ENCODE measurements at regions not wholly inside any gene's neighbourhood (a gene's known extent, or its start where the extent isn't known, plus 50 kb on each side); places are given as distances from the start of the nearest gene placed in this dataset.

DNA sequence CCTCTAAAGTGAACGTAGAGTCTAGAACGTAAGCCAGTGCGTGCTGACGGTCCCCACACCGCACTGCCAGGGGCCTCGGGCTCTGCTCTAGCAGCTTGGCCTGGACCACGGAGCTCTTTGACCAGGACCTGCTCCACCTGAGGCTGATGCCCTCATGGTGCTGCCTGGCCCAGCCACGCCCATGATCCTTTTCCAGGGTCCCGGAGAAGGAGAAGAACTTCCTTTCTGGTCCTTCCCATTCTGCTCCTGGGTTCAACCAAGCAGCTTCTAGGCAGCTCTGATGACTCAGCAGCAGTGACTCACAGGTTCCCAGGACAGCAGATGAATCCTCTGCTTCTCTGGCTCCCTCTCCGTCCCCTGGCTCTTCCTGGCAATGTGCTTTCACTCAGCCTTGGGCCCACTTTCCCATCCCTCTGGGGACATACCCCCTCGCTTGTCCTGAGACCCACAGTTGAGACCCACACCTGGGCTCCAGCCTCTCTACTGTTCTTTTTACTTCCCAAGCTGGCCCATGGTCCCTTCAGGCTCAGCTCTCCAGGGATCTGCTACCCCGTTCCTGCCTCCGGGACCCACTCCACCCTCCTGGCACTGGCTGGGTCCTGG lies 246.3 kb upstream of the RAB4A start:
- Histone ChIP-seq H3K27me3 (no peaks in the 10 kb centered on the region), H3K36me3 (no peaks in the 10 kb centered on the region), H3K9me3 (replicated peaks) (no peaks in the 10 kb centered on the region), H3K27ac (no peak overlapping the region), H3K4me1 (peaks cover 22% of the 10 kb centered on the region), H3K4me3 (no peak overlapping the region)
- peak; percentile 44 to 54 for DNase-seq

DNA sequence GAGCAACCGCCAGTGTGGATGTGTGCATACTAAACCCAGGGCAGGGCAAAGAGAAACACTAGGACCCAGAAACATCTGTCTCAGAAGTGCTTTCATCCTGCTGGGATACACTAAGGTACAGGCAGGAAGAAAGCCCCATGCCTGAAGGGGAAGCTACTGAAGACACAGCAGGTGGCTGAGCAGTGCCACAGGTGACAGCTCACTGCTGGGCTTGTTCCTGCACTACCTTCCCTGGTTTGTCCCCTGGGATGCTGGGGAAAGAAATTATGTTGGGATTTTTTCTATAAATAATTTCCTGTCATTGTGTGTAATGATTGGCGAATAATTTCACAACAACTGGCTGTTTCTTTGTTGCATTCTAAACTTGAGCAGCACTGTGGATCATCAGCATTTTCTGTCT lies 245.3 kb upstream of the RAB4A start:
- H3K27me3 ChIP-seq, result no peaks in the 10 kb centered on the region

GRCh38 chr1:229027158-229027557 lies 243.8 kb upstream of the RAB4A start:
- Histone ChIP-seq H3K36me3 (no peaks in the 10 kb centered on the region), H3K27ac (no peak overlapping the region), H3K4me3 (no peak overlapping the region), H3K27me3 (no peaks in the 10 kb centered on the region), H3K9me3 (replicated peaks) (no peaks in the 10 kb centered on the region), H3K4me1 (peaks cover 20% of the 10 kb centered on the region)
- no peak for DNase-seq

More for the DNA sequence above, 245.3 kb upstream of the RAB4A start:
- Histone ChIP-seq H3K4me3 (no peak overlapping the region), H3K36me3 (no peaks in the 10 kb centered on the region), H3K4me1 (peaks cover 22% of the 10 kb centered on the region), H3K27ac (no peak overlapping the region), H3K9me3 (replicated peaks) (no peaks in the 10 kb centered on the region)
- no peak for DNase-seq

DNA sequence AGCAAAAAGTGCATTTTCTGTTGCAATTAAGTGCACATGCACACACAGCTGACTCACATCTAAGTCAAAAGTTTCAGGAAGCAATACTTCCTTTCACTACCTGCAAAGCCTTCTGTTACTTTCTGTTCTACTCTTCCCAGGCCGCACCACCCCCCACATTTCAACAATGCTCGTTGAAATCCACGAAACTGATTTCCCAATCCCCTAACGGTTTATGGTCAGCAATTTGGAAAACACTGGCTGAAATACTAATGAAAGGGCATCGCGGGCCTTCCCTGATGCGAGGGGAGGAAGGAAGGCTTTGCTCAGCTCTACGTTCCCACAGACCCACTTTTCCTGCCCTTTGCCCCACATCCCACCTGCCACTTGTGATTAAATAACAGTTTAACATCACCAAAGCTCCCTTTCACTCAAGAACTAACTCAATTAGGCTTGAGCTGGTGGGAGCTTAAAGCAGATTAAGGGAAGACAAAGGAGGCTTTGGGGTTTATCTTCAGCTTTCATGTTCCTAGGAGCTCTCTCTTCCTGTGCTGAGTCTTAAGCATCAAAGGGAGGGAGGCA lies 243.2 kb upstream of the RAB4A start:
- Histone ChIP-seq H3K27me3 (no peaks in the 10 kb centered on the region), H3K27ac (no peak overlapping the region), H3K4me1 (peaks cover 15% of the 10 kb centered on the region), H3K9me3 (replicated peaks) (no peaks in the 10 kb centered on the region), H3K4me3 (no peak overlapping the region), H3K36me3 (no peaks in the 10 kb centered on the region)
- DNase-seq, result peak in 1 of 2 experiments; percentile 54

- no peaks in the 10 kb centered on the region for H3K36me3 ChIP-seq
- H3K4me3 ChIP-seq, result no peak overlapping the region
- DNase-seq, result no peak
- no peaks in the 10 kb centered on the region for H3K27me3 ChIP-seq
- H3K9me3 ChIP-seq (replicated peaks), result no peaks in the 10 kb centered on the region
- H3K27ac ChIP-seq, result no peak overlapping the region
- peaks cover 10% of the 10 kb centered on the region; the same call in 1 of the 2 replicates for H3K4me1 ChIP-seq
Observed at GRCh38 chr1:229028544-229028943, 242.4 kb upstream of the RAB4A start.

- Histone ChIP-seq H3K27ac (no peak overlapping the region), H3K4me3 (no peak overlapping the region), H3K36me3 (no peaks in the 10 kb centered on the region), H3K9me3 (replicated peaks) (no peaks in the 10 kb centered on the region), H3K27me3 (no peaks in the 10 kb centered on the region), H3K4me1 (peaks cover 10% of the 10 kb centered on the region; the same call in 1 of the 2 replicates)
- no peak for DNase-seq
Observed at GRCh38 chr1:229028987-229029878, 241.7 kb upstream of the RAB4A start.

- H3K4me3 ChIP-seq, result no peak overlapping the region
- H3K9me3 ChIP-seq (replicated peaks), result no peaks in the 10 kb centered on the region
- H3K4me1 ChIP-seq, result peaks cover 9% of the 10 kb centered on the region; the same call in 1 of the 2 replicates
- DNase-seq, result no peak
- H3K27ac ChIP-seq, result no peak overlapping the region
- no peaks in the 10 kb centered on the region for H3K36me3 ChIP-seq
- no peaks in the 10 kb centered on the region for H3K27me3 ChIP-seq
Observed at GRCh38 chr1:229029879-229030235, 241.1 kb upstream of the RAB4A start.

GRCh38 chr1:229030630-229031029 lies 240.3 kb upstream of the RAB4A start:
- H3K27me3 ChIP-seq, result no peaks in the 10 kb centered on the region
- H3K4me3 ChIP-seq, result no peak overlapping the region
- no peaks in the 10 kb centered on the region for H3K9me3 ChIP-seq (replicated peaks)
- no peak overlapping the region for H3K27ac ChIP-seq
- H3K36me3 ChIP-seq, result no peaks in the 10 kb centered on the region
- H3K4me1 ChIP-seq, result peaks cover 8% of the 10 kb centered on the region; the same call in 1 of the 2 replicates
- DNase-seq, result no peak

DNA sequence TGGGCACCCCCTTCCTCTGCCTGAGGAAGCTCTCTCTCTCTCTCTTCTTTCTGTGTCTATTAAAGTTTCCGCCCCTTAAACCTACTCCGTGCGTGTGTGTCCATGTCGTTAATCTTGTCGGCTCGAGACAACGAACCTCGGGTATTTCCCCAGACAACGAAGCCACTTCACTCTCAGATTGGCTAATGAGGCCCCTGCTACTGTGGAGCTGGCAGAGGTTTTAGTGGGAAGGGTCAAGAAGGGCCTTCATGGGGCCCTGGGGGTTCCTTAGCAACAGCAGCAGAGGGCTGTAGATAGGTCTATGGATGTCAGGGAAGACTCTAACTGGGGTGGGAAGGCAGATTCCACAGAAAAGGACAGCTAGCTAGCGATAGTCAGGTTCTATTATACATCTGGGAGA lies 239.8 kb upstream of the RAB4A start:
- H3K4me3 ChIP-seq, result no peak overlapping the region
- DNase-seq, result no peak
- H3K27ac ChIP-seq, result no peak overlapping the region
- no peaks in the 10 kb centered on the region for H3K36me3 ChIP-seq
- H3K9me3 ChIP-seq (replicated peaks), result no peaks in the 10 kb centered on the region
- no peaks in the 10 kb centered on the region for H3K27me3 ChIP-seq
- peaks cover 8% of the 10 kb centered on the region; the same call in 1 of the 2 replicates for H3K4me1 ChIP-seq

- no peak for DNase-seq
- no peak overlapping the region for H3K27ac ChIP-seq
- no peak overlapping the region for H3K4me3 ChIP-seq
- no peaks in the 10 kb centered on the region for H3K9me3 ChIP-seq (replicated peaks)
- peaks cover 8% of the 10 kb centered on the region; the same call in 1 of the 2 replicates for H3K4me1 ChIP-seq
- H3K27me3 ChIP-seq, result no peaks in the 10 kb centered on the region
- no peaks in the 10 kb centered on the region for H3K36me3 ChIP-seq
Observed at GRCh38 chr1:229031481-229032341, 239.2 kb upstream of the RAB4A start.

DNA sequence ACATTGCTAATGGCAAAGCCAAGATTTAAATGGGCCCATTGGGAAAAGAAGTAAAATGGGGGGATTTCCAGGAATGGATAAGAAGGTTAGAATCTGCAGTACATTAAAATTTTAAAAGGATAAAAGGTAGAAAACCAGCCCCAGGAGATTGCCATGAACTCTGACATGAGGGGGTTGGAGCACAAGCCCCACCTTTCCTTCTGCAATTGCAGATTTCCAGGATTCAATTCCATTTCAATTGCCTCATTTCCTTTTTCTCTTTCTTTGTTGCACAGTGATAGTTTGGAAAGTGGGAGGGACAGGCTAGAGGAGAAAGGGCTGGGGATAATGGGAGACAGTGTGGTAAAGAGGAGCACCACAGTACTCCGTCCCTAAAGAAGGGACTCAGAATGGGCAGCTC lies 238.5 kb upstream of the RAB4A start:
- H3K4me1 ChIP-seq, result peaks cover 8% of the 10 kb centered on the region; the same call in 1 of the 2 replicates

DNA sequence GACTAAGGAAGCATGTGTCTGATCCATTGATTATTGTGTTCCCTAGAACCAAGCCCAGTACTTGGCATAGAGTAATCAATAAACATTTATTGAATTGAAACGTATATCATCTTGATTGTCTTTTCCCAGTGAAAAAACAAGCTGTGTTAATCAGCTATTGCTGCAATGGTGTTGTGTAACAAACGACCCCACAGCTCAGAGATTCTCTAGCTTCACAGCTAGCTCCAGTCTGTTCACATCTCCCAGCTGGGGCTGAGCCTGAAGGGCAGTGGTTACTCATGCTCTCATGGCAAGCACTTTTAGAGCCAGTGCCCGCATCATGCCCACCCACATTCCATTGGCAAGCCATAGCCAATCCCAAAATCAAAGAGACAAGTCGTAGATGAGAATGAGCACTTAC lies 237.4 kb upstream of the RAB4A start:
- DNase-seq, result no peak
- Histone ChIP-seq H3K9me3 (replicated peaks) (no peaks in the 10 kb centered on the region), H3K4me3 (no peak overlapping the region), H3K27ac (no peak overlapping the region), H3K36me3 (no peaks in the 10 kb centered on the region), H3K27me3 (no peaks in the 10 kb centered on the region), H3K4me1 (peaks cover 5% of the 10 kb centered on the region)

More for the DNA sequence above, 238.5 kb upstream of the RAB4A start:
- no peaks in the 10 kb centered on the region for H3K36me3 ChIP-seq
- no peak overlapping the region for H3K27ac ChIP-seq
- DNase-seq, result no peak
- no peak overlapping the region for H3K4me3 ChIP-seq
- H3K27me3 ChIP-seq, result no peaks in the 10 kb centered on the region
- H3K9me3 ChIP-seq (replicated peaks), result no peaks in the 10 kb centered on the region

DNA sequence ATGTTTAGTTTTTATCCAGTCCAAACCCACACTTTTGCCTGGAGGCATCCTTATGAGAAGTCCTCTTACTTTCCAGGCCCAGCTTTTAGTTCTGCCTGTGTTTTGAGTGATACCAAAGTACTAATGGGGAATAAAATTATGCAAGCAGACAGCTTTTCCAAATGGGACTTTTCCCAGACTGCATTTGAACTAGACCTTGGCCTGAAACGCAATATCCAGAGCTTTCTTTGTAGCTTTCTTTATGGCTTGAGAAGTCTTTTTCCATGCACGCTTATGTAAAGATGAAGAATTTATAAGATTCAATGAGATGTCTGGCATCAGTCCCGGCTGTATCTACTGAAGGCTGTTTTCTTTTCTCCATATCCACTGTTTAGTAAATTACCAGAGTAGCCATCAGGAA lies 236.6 kb upstream of the RAB4A start:
- H3K36me3 ChIP-seq, result no peaks in the 10 kb centered on the region
- H3K27me3 ChIP-seq, result no peaks in the 10 kb centered on the region
- H3K4me1 ChIP-seq, result peaks cover 4% of the 10 kb centered on the region
- DNase-seq, result no peak
- no peaks in the 10 kb centered on the region for H3K9me3 ChIP-seq (replicated peaks)
- H3K27ac ChIP-seq, result no peak overlapping the region
- no peak overlapping the region for H3K4me3 ChIP-seq

- no peaks in the 10 kb centered on the region for H3K9me3 ChIP-seq (replicated peaks)
- H3K4me3 ChIP-seq, result no peak overlapping the region
- no peaks in the 10 kb centered on the region for H3K27me3 ChIP-seq
- no peak overlapping the region for H3K27ac ChIP-seq
- peaks cover 4% of the 10 kb centered on the region for H3K4me1 ChIP-seq
- H3K36me3 ChIP-seq, result no peaks in the 10 kb centered on the region
- DNase-seq, result no peak
Observed at GRCh38 chr1:229035054-229035747, 235.7 kb upstream of the RAB4A start.
